HFFc6 (cell line): ENCODE measurements at regions not wholly inside any gene's neighbourhood (a gene's known extent, or its start where the extent isn't known, plus 50 kb on each side); places are given as distances from the start of the nearest gene placed in this dataset.

Experiments used
- DNase-seq: peaks from one replicate; pipeline ENCODE4 v3.0.0-alpha.2; 2018
- H3K27ac Mint-ChIP-seq: 2 replicates; pipeline ENCODE4 v1.8.0; 2020; ENCODE audit warnings: mild to moderate bottlenecking, mixed read lengths
- H3K27me3 Mint-ChIP-seq: 2 replicates; pipeline ENCODE4 v1.8.0; 2021; ENCODE audit warnings: mild to moderate bottlenecking, moderate library complexity, mixed read lengths; ENCODE audit not compliant: insufficient read depth
- H3K36me3 Mint-ChIP-seq: 2 replicates; pipeline ENCODE4 v1.8.0; 2021; ENCODE audit warnings: low read depth, mixed read lengths
- H3K4me1 Mint-ChIP-seq: 2 replicates; pipeline ENCODE4 v1.8.0; 2020; ENCODE audit warnings: low read depth, mixed read lengths
- H3K4me3 Mint-ChIP-seq: 2 replicates; pipeline ENCODE4 v1.8.0; 2020; ENCODE audit warnings: mild to moderate bottlenecking, moderate library complexity, mixed read lengths
- H3K9me3 Mint-ChIP-seq: 2 replicates; pipeline ENCODE4 v1.8.0; 2020; ENCODE audit warnings: mild to moderate bottlenecking, mixed read lengths
- CTCF ChIP-seq: fragments of 200-600 bp; sonication (generic); IDR thresholded peaks from 2 replicates; pipeline ENCODE4 v1.5.0; 2021; ENCODE audit warnings: antibody characterized with exemption, mild to moderate bottlenecking

- no peak for TF ChIP-seq CTCF
- H3K36me3 Mint-ChIP-seq: no peaks in the 10 kb centered on the region
- DNase-seq: no peak
- H3K27me3 Mint-ChIP-seq: peaks cover 1% of the 10 kb centered on the region; the same call in 1 of the 2 replicates
- H3K4me1 Mint-ChIP-seq: no peaks in the 10 kb centered on the region
- no peak overlapping the region for H3K4me3 Mint-ChIP-seq
- H3K9me3 Mint-ChIP-seq: peaks cover 6% of the 10 kb centered on the region; the same call in 1 of the 2 replicates
- no peak overlapping the region for H3K27ac Mint-ChIP-seq
Observed at GRCh38 chr2:117714745-117715417, 99.6 kb upstream of the DDX18 start.

- no peak for DNase-seq
- Mint-ChIP-seq H3K27ac (no peak overlapping the region), H3K4me3 (no peak overlapping the region), H3K27me3 (peaks cover 1% of the 10 kb centered on the region; the same call in 1 of the 2 replicates), H3K36me3 (no peaks in the 10 kb centered on the region), H3K4me1 (no peaks in the 10 kb centered on the region), H3K9me3 (peaks cover 6% of the 10 kb centered on the region; the same call in 1 of the 2 replicates)
- TF ChIP-seq CTCF: no peak
Observed at GRCh38 chr2:117716505-117716904, 98.0 kb upstream of the DDX18 start.

- peaks cover 6% of the 10 kb centered on the region; the same call in 1 of the 2 replicates for H3K9me3 Mint-ChIP-seq
- H3K4me1 Mint-ChIP-seq: no peaks in the 10 kb centered on the region
- H3K27me3 Mint-ChIP-seq: no peaks in the 10 kb centered on the region
- no peak for TF ChIP-seq CTCF
- H3K27ac Mint-ChIP-seq: no peak overlapping the region
- no peak for DNase-seq
- H3K36me3 Mint-ChIP-seq: no peaks in the 10 kb centered on the region
- H3K4me3 Mint-ChIP-seq: no peak overlapping the region
Observed at GRCh38 chr2:117717072-117717471, 97.4 kb upstream of the DDX18 start.

- Mint-ChIP-seq H3K4me1 (no peaks in the 10 kb centered on the region), H3K9me3 (peaks cover 7% of the 10 kb centered on the region; the same call in 1 of the 2 replicates), H3K4me3 (no peak overlapping the region)
Observed at GRCh38 chr2:117718048-117718447, 96.4 kb upstream of the DDX18 start.

GRCh38 chr2:117720765-117721164, 93.7 kb upstream of the DDX18 start:
- Mint-ChIP-seq H3K27ac (no peak overlapping the region), H3K27me3 (no peaks in the 10 kb centered on the region), H3K4me3 (no peak overlapping the region), H3K9me3 (peaks cover 7% of the 10 kb centered on the region; the same call in 1 of the 2 replicates), H3K4me1 (no peaks in the 10 kb centered on the region), H3K36me3 (no peaks in the 10 kb centered on the region)
- TF ChIP-seq CTCF: no peak
- no peak for DNase-seq

More at GRCh38 chr2:117718048-117718447, 96.4 kb upstream of the DDX18 start:
- Mint-ChIP-seq H3K27ac (no peak overlapping the region), H3K36me3 (no peaks in the 10 kb centered on the region), H3K27me3 (no peaks in the 10 kb centered on the region)
- no peak for DNase-seq
- TF ChIP-seq CTCF: no peak
